ENCODE measurements at regions not wholly inside any gene's neighbourhood (a gene's known extent, or its start where the extent isn't known, plus 50 kb on each side); places are given as distances from the start of the nearest gene placed in this dataset.

- TF ChIP-seq EP300 (IDR thresholded peaks at IDR 0.05) (no peak), CTCF (IDR thresholded peaks at IDR 0.05) (no peak)
Observed at GRCh38 chr1:178580096-178580495, 67.2 kb downstream of the TEX35 start.

All from ovary (tissue), 3 donors.